GM10266 (cell line): ENCODE measurements at regions not wholly inside any gene's neighbourhood (a gene's known extent, or its start where the extent isn't known, plus 50 kb on each side); places are given as distances from the start of the nearest gene placed in this dataset.

Experiments used
- DNase-seq: peaks from one replicate; pipeline ENCODE4 v3.0.0; 2012; ENCODE audit errors: extremely low spot score
- CTCF ChIP-seq: IDR thresholded peaks from 2 replicates; pipeline ENCODE4 v1.5.1; 2012; ENCODE audit warnings: mild to moderate bottlenecking, low read depth; ENCODE audit not compliant: control insufficient read depth, insufficient read depth; ENCODE audit errors: missing control alignments

- no peak for TF ChIP-seq CTCF
- no peak for DNase-seq
Measured at GRCh38 chr10:105503714-105504113, 862.6 kb downstream of the SORCS3 start.

GRCh38 chr10:105502058-105502457, 861.0 kb downstream of the SORCS3 start:
- no peak for TF ChIP-seq CTCF
- DNase-seq, result no peak

GRCh38 chr10:105494944-105495343, 853.9 kb downstream of the SORCS3 start:
- TF ChIP-seq CTCF, result no peak
- no peak for DNase-seq

- TF ChIP-seq CTCF, result no peak
Measured at GRCh38 chr10:105494303-105494702, 853.2 kb downstream of the SORCS3 start.

GRCh38 chr10:105473170-105473569, 832.1 kb downstream of the SORCS3 start:
- no peak for DNase-seq
- TF ChIP-seq CTCF, result no peak

More at GRCh38 chr10:105494303-105494702, 853.2 kb downstream of the SORCS3 start:
- DNase-seq, result no peak

GRCh38 chr10:105468759-105469158, 827.7 kb downstream of the SORCS3 start:
- no peak for TF ChIP-seq CTCF
- no peak for DNase-seq

- DNase-seq, result no peak
- no peak for TF ChIP-seq CTCF
Measured at GRCh38 chr10:105466521-105466920, 825.4 kb downstream of the SORCS3 start.
